Stimulated activated CD4-positive, alpha-beta T cell treated with anti-CD3 and anti-CD28 coated beads, Interleukin-12 subunit alpha, Interleukin-12 subunit beta, amount 100 ng/mL, for 48 hours (primary cell): ENCODE measurements at regions not wholly inside any gene's neighbourhood (a gene's known extent, or its start where the extent isn't known, plus 50 kb on each side); places are given as distances from the start of the nearest gene placed in this dataset.

Source experiments
- DNase-seq, 3 donors: peaks; one replicate each; pipeline ENCODE4 v3.0.0-alpha.2; 2020; ENCODE audit warnings: low read depth in 2 of 3, low spot score in 1 of 3

DNA sequence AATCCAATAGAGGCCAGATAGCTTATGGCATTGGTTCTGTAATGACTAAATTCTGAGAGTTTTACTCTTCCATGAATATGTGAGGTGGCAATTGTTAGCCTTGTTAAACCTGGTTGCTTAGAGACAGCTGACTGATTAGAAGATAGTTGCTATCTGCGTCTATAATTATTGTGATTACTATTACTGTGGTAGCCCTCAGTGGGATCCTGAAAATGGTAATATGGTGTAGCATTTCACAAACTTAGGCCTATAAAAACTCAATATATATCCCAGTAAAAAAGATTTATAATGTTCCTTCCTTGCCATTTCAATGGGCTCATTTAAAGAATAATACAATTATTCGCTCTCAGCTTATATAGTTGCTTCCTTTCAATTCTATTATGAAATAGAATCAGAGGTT, 405.8 kb upstream of the CDH2 start:
- DNase-seq = no peak

GRCh38 chr18:28581521-28582071, 404.7 kb upstream of the CDH2 start:
- DNase-seq = no peak

- DNase-seq = no peak
Measured at GRCh38 chr18:28576941-28577340, 400.0 kb upstream of the CDH2 start.

DNA sequence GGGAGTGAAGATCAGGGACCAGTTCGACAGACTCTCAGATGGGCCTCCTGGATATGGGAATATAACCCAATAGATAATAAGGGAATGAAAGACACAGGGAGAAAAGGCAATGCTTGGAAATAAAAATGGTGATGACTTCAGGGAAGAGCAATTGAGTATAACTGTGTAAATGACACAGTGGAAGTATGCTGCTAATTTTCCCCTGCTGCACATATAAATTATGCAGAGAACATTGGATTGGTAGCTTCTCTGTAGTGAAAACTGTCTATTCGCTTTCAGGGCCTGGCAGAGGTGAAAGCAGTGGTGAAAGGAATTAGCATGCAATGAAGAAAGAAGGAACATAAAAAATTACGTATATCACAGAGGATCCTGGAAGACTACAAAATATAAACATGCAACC, 398.2 kb upstream of the CDH2 start:
- no peak for DNase-seq

- no peak for DNase-seq
Measured at GRCh38 chr18:28574175-28574574, 397.2 kb upstream of the CDH2 start.

- DNase-seq = no peak
Measured at GRCh38 chr18:28571929-28572328, 395.0 kb upstream of the CDH2 start.

DNA sequence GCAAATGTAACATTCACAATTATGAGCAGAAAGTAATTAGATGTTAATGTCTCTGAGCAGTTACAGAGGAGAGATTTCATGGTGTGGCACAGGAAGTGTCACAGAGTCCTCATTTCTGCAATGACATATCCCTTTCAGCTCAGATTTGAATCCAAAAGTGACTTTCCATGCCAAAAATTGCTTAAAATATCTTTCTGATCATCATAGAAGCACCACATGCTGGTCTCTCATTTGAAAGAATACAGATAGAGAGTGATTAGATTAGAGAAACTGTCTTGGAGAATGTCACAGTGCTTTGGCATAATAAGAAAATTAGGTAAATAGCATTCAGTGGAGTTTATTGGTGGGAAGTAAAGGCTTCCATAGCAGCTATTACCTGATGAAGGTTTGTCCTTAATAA, 383.4 kb upstream of the CDH2 start:
- no peak for DNase-seq

DNA sequence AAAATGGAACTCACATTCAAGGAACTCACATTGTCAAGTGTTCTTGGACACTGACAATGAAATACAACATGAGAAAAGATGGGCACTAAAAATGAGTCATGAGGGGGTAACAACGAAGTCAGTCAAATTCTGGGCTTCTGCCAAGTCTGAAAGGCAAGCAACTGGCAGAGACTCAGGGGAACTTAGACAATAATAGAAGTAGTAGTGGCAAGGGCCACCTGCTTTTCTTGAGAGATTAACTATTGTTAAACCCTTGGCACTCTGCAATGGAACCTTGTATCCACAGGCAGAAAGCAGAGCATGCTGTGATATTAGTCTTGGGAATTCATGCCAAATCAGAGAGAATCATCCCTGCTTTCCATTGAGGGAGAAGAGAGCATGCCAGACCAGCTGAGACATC, 382.6 kb upstream of the CDH2 start:
- no peak for DNase-seq

DNA sequence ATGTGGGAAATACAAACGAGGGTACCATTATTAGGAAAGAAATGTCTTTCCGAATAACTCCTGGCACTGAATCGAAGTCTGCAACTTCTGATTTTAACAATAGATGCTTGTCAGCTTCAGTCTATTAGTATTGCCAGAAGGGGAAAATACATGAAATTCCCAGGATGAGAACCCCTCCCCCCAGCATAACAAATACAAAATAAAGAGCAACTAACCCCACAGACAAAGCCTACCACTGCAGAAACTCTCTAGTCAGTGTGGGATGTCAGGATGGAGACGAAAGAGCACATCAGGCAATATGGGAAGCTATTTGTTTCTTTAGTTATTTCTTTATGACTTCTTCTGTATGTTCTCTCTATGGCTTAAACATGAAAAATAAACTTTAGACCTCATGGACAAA, 365.0 kb upstream of the CDH2 start:
- no peak for DNase-seq

GRCh38 chr18:28541276-28541930, 364.5 kb upstream of the CDH2 start:
- no peak for DNase-seq

DNA sequence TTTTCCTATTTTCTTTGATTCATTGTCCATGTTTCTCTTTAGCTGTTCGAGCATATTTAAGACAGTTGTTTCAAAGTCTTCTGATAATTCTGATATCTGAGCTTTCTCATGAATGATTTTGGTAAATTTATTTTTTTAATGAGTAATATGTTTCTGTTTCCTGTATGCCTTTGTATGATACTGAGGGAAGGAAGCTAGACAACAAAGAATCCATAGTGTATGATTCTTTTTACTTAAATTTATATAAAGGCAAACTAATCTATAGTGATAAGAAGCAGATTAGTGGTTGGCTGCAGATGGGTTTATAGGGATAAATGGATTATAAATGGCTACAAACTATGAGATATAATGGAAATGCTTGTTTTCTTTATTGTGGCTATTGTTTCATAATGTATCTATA, 352.7 kb upstream of the CDH2 start:
- DNase-seq = no peak

DNA sequence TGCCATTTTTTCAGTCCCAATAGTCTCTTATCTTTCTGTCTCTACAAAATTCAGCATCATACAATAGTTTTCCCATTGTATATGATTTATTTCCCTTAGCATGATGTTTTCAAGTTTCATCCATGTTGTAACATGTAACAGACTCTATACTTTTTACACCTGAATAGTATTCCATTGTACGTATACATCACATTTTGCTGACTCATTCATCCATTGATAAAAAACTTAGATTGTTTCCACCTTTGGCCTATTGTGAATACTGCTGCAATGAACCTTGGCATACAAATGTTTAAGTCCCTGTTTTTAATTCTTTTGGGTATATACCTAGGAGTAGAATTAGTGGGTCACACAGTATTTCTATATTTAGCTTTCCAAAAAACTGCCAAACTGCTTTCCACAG, 349.3 kb upstream of the CDH2 start:
- no peak for DNase-seq

- no peak for DNase-seq
Measured at GRCh38 chr18:28523758-28524475, 347.0 kb upstream of the CDH2 start.

DNA sequence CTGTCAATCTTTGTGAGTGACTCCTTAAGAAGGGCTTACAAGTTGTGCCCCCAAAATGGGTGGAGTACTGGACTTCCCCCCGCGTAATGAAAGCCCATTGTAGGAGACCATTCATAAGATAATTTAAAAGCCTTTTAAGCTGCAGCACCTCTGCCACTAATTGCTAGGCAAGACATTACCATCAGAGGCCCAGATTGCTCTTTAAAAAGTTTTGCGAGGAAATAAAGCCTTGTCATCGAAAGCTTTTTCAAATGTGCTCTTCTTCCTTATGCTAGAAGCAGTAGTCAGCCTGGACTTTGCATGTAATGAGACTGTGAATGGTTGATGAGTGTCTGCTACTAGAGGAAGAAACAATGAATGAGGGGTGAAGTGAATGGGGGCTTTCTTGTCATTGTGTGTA, 345.3 kb upstream of the CDH2 start:
- DNase-seq = no peak

GRCh38 chr18:28519997-28520396, 343.1 kb upstream of the CDH2 start:
- DNase-seq = no peak

GRCh38 chr18:28514699-28515098, 337.8 kb upstream of the CDH2 start:
- no peak for DNase-seq

- DNase-seq = no peak
Measured at GRCh38 chr18:28512357-28512756, 335.4 kb upstream of the CDH2 start.

GRCh38 chr18:28511413-28511821, 334.5 kb upstream of the CDH2 start:
- no peak for DNase-seq

GRCh38 chr18:28510210-28510609, 333.3 kb upstream of the CDH2 start:
- no peak for DNase-seq

- DNase-seq = no peak
Measured at GRCh38 chr18:28504066-28504465, 327.1 kb upstream of the CDH2 start.

DNA sequence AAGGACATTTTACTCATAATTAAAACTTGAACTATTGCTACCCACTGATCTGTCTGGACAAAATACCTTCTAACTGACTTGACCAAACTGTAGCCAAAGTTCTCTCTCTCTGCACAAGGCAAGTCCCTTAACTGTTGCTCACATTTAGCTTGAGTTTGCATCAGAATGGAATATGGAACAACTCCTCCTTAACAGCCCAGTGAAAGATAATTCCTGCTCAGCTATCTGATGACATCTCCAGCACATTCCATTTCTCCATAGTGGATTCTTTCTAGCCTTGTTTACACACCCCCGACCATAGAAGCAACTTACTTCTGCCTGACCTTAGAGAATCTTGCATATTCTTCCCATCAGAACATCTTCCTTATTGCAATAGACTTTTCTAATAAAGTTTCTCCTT, 317.2 kb upstream of the CDH2 start:
- no peak for DNase-seq

DNA sequence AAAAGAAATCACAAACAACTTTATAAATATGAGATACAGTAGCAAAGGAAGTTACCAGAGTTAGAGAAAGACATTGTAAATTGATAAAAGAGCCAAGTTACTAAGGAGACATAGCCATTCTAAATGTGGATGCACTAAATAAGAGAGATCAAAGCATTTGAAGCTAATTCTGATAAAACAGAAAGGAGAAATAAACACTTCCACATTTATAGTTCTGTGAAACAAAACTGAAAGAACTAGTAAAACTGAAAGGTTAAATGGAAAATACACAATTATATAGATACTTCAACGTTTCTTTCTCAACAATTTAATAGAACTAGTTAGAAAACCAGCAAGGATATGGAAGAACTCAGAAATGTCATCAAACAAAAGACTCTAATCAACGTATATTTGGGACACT, 309.0 kb upstream of the CDH2 start:
- no peak for DNase-seq
